ENCODE measurements at regions not wholly inside any gene's neighbourhood (a gene's known extent, or its start where the extent isn't known, plus 50 kb on each side); places are given as distances from the start of the nearest gene placed in this dataset.

GRCh38 chr20:17790296-17790695 is 90.5 kb downstream of the BANF2 start:
- no peak for DNase-seq (ENCODE audit: low read depth)
- no peak for TF ChIP-seq CTCF (IDR thresholded peaks at IDR 0.05; ENCODE audit: insufficient read depth, low read depth, low read length)
- no peak overlapping the region for H3K4me3 ChIP-seq (ENCODE audit: low read depth, low read length)

GRCh38 chr20:17787816-17788215 is 88.0 kb downstream of the BANF2 start:
- TF ChIP-seq CTCF (IDR thresholded peaks at IDR 0.05; ENCODE audit: insufficient read depth, low read depth, low read length) = no peak
- no peak for DNase-seq (ENCODE audit: low read depth)
- no peak overlapping the region for H3K4me3 ChIP-seq (ENCODE audit: low read depth, low read length)

GRCh38 chr20:17786221-17786718 is 86.5 kb downstream of the BANF2 start:
- no peak for TF ChIP-seq CTCF (IDR thresholded peaks at IDR 0.05; ENCODE audit: insufficient read depth, low read depth, low read length)
- peak; percentile 79 for DNase-seq (ENCODE audit: low read depth)
- H3K4me3 ChIP-seq (ENCODE audit: low read depth, low read length) = no peak overlapping the region

Measured in fibroblast of villous mesenchyme (primary cell).